Body of pancreas (tissue), 4 donors: ENCODE measurements at regions not wholly inside any gene's neighbourhood (a gene's known extent, or its start where the extent isn't known, plus 50 kb on each side); places are given as distances from the start of the nearest gene placed in this dataset.

ENCODE experiments used
- ATAC-seq: fragments of 150-250 bp; one replicate; pipeline ENCODE4 v1.9.1; 2016
- DNase-seq, 4 donors: peaks; one replicate each; pipeline ENCODE4 v3.0.0-alpha.2; 2019
- H3K27ac ChIP-seq, 4 donors: fragments of 200-600 bp; sonication (generic); 1 replicate in 3 of 4; 2 replicates in 1 of 4; pipeline versions ENCODE4 v1.5.1 to v1.6.1; 2016 to 2019; ENCODE audit warnings: mild to moderate bottlenecking in 1 of 4, mixed read lengths in 1 of 4, moderate library complexity in 1 of 4
- H3K27me3 ChIP-seq, 2 donors: fragments of 200-600 bp; sonication (generic); one replicate each; pipeline ENCODE4 v1.6.0; 2016; ENCODE audit warnings: mild to moderate bottlenecking in 1 of 2
- H3K36me3 ChIP-seq, 2 donors: fragments of 200-600 bp; sonication (generic); replicated peaks in 1 of 2; 2 replicates each; pipeline ENCODE4 v1.5.1; 2016; ENCODE audit warnings: low read depth in 2 of 2; ENCODE audit not compliant: insufficient read depth in 1 of 2
- H3K4me1 ChIP-seq: fragments of 200-600 bp; sonication (generic); one replicate; pipeline ENCODE4 v1.6.0; 2016
- H3K4me3 ChIP-seq, 2 donors: fragments of 200-600 bp; sonication (generic); 1 replicate in 1 of 2; 2 replicates in 1 of 2; pipeline ENCODE4 v1.5.1; 2016 to 2019
- H3K9me3 ChIP-seq, 3 donors: fragments of 200-600 bp; sonication (generic); 1 replicate in 2 of 3; 2 replicates in 1 of 3; pipeline ENCODE4 v1.5.1; 2016
- CTCF ChIP-seq, 7 experiments: fragments of 450-650 bp in 4 of 7; fragments of 200-600 bp in 3 of 7; sonication (generic) in 3 of 7; IDR thresholded peaks; one replicate each; pipeline ENCODE4 v1.5.1; 2016 to 2019; ENCODE audit warnings: antibody characterized with exemption in 7 of 7
- POLR2A ChIP-seq, 3 donors: fragments of 450-650 bp; IDR thresholded peaks; one replicate each; pipeline ENCODE4 v1.6.1; 2016; ENCODE audit warnings: antibody characterized with exemption in 3 of 3, mild to moderate bottlenecking in 2 of 3
- WGBS, 2 donors: methylation state at CpG; one replicate each; pipeline ENCODE4 v1.1.5; 2017; 5-methylcytosine and 5-hydroxymethylcytosine counted together
- intact Hi-C: fragments of 100-400 bp; cut with DNase I; formaldehyde crosslinking; loops from one replicate; pipeline ENCODE4 v1.15.1; 2023

GRCh38 chr6:113539202-113539601 lies 317.9 kb upstream of the MARCKS start:
- ATAC-seq (no peak), DNase-seq (no peak)
- TF ChIP-seq POLR2A (IDR thresholded peaks at IDR 0.05) (no peak), CTCF (IDR thresholded peaks at IDR 0.05) (no peak)
- H3K27ac ChIP-seq: no peak overlapping the region
- 76 to 82% methylated on average over 2 of the region's 2 CpGs for WGBS, 2 donors
- no peaks in the 10 kb centered on the region for H3K27me3 ChIP-seq
- no peaks in the 10 kb centered on the region for H3K9me3 ChIP-seq
- H3K4me3 ChIP-seq: no peak overlapping the region
- H3K4me1 ChIP-seq: no peaks in the 10 kb centered on the region
- no peaks in the 10 kb centered on the region for H3K36me3 ChIP-seq
- intact Hi-C loops: no loop called here

GRCh38 chr6:113539623-113540022 lies 317.5 kb upstream of the MARCKS start:
- no peak for DNase-seq
- intact Hi-C loops: no loop called here
- no peaks in the 10 kb centered on the region for H3K4me1 ChIP-seq
- H3K9me3 ChIP-seq: no peaks in the 10 kb centered on the region
- no peak overlapping the region for H3K4me3 ChIP-seq
- ATAC-seq: no peak
- TF ChIP-seq POLR2A (IDR thresholded peaks at IDR 0.05): no peak
- TF ChIP-seq CTCF (IDR thresholded peaks at IDR 0.05): no peak
- no peaks in the 10 kb centered on the region for H3K27me3 ChIP-seq
- H3K36me3 ChIP-seq: no peaks in the 10 kb centered on the region
- no peak overlapping the region for H3K27ac ChIP-seq

GRCh38 chr6:113540466-113540865 lies 316.7 kb upstream of the MARCKS start:
- TF ChIP-seq CTCF (IDR thresholded peaks at IDR 0.05): no peak
- no peak for TF ChIP-seq POLR2A (IDR thresholded peaks at IDR 0.05)
- DNase-seq (no peak), ATAC-seq (no peak)
- no peaks in the 10 kb centered on the region for H3K4me1 ChIP-seq
- H3K4me3 ChIP-seq: no peak overlapping the region
- H3K36me3 ChIP-seq: no peaks in the 10 kb centered on the region
- H3K27me3 ChIP-seq: no peaks in the 10 kb centered on the region
- no peaks in the 10 kb centered on the region for H3K9me3 ChIP-seq
- H3K27ac ChIP-seq: no peak overlapping the region
- intact Hi-C loops: no loop called here

GRCh38 chr6:113551168-113551567 lies 306.0 kb upstream of the MARCKS start:
- WGBS, 2 donors: 95% methylated on average over 2 of the region's 2 CpGs
- Histone ChIP-seq H3K4me1 (no peaks in the 10 kb centered on the region), H3K4me3 (no peak overlapping the region), H3K27me3 (no peaks in the 10 kb centered on the region), H3K27ac (no peak overlapping the region), H3K9me3 (no peaks in the 10 kb centered on the region), H3K36me3 (no peaks in the 10 kb centered on the region)
- ATAC-seq (no peak), DNase-seq (no peak)
- TF ChIP-seq CTCF (IDR thresholded peaks at IDR 0.05) (no peak), POLR2A (IDR thresholded peaks at IDR 0.05) (no peak)
- intact Hi-C loops: no loop called here

- DNase-seq: no peak
- no peak overlapping the region for H3K4me3 ChIP-seq
- no peaks in the 10 kb centered on the region for H3K36me3 ChIP-seq
- no peaks in the 10 kb centered on the region for H3K27me3 ChIP-seq
- no peaks in the 10 kb centered on the region for H3K9me3 ChIP-seq
- no peaks in the 10 kb centered on the region for H3K4me1 ChIP-seq
- intact Hi-C loops: no loop called here
- no peak overlapping the region for H3K27ac ChIP-seq
- TF ChIP-seq POLR2A (IDR thresholded peaks at IDR 0.05): no peak
- TF ChIP-seq CTCF (IDR thresholded peaks at IDR 0.05): no peak
- no peak for ATAC-seq
Measured at GRCh38 chr6:113556775-113557174, 300.4 kb upstream of the MARCKS start.
